HG03045 (cell line): ENCODE measurements at regions not wholly inside any gene's neighbourhood (a gene's known extent, or its start where the extent isn't known, plus 50 kb on each side); places are given as distances from the start of the nearest gene placed in this dataset.

Experiments used
- ATAC-seq: cut with Tn5 transposase; IDR thresholded peaks from one replicate; pipeline ENCODE4 v1.9.1; 2021; ENCODE audit warnings: mild to moderate bottlenecking, moderate library complexity; ENCODE audit not compliant: unreplicated experiment

DNA sequence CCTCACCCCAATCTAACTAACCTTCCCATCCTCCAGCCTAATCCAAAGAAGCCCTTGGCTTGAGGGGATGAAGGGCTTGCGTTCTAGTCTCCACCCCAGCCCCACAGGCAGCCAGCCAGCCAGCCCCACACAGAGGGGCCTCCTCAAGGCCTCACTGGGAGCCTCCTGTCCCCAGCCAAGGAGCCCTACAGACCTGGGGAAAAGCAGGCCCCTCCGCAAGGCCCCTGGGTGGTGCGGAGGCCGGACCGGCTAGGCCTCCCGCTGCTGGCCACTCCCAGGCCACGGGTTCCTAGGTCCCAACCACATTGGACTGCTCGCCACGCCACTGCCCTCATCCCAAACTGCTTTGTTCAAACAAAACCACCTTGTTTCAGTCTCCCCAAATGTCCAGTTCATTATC, 78.0 kb downstream of the ZIC5 start:
- ATAC-seq = no peak

DNA sequence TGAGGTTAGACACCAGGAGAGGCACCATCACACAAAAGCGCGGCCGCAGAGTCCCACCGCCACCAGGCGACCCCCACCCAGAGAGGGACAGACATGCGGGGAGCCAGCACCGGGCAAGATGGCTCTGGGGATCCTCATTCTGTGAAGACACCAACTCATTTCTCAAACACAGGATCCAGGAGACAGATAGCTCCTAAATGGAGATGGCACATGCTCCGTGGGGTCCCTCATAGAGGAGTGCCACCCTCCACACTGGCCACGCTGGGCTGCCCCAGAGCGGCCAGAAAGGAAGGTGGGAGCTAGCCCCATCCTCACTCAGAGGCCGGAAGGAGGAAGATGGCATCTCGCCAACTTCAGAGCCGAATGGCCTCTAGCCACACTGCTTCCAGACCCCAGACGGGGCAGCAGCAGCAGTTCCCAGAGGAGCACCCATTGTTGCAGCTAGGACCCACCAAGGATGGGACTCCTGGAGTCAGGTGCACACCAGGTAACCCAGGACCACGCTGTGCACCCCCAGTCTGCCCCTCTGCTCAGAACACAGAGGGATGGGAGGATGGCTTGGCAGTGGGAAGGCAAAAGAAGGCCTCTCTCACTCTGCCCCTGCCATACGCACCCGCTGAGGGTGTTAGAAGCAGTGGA, 78.6 kb downstream of the ZIC5 start:
- no peak for ATAC-seq

DNA sequence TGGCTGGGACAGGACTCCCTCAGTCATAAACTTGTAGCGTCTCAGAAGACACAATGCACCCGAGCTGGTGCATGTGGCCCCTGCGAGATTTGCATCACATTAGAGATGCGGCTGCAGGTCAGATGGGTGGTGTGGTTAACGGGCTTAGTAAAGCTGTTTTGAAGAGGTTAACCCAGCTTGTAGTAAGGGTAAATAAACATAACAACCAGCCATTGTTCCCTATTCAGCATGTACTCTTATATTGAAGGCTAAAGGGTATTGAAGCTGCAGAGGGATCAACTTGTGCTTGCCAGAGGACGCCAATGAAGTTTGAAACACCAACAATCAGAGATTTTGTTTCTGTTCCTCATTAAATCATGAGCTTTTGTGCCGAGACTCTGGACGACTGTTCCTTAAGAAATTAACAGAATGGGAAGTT, 79.4 kb downstream of the ZIC5 start:
- no peak for ATAC-seq

DNA sequence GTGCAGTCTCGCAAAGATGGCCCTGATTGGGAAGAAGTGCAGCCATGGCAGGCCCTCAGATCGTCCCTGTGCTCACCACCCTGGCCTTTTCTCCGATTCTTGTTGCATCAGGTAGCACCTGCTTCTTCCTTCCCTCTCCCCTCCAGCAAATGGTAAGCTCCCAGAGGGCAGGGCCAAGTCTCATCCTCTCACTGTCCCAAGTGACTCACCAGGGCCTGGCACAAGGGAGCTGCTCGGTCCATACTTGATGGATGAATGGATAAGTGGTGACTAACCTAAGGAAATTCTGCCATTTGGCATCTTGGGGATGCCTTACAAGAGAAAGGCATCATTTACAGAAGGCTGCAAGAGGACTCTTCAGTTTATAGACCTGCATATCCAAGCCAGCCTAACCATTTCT, 84.9 kb downstream of the ZIC5 start:
- no peak for ATAC-seq

DNA sequence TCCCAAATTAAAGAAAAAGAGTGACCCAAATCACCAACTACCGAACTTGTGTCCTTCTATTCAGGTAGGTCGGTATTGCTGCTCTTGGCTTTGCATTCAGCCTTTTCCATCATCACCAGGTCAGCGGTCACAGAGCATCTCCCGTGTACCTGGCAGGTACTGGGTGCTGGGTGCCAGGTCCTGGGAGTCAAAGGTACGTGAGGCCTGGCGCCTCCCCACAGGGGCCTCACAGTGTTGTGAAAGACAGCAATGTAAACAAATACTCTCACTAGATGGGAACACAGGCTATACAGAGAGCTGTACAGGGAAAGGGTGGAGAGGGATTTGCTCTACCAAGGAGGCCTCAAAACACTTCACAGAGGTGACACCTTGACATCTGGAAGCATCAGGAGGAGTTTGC, 86.7 kb downstream of the ZIC5 start:
- no peak for ATAC-seq

DNA sequence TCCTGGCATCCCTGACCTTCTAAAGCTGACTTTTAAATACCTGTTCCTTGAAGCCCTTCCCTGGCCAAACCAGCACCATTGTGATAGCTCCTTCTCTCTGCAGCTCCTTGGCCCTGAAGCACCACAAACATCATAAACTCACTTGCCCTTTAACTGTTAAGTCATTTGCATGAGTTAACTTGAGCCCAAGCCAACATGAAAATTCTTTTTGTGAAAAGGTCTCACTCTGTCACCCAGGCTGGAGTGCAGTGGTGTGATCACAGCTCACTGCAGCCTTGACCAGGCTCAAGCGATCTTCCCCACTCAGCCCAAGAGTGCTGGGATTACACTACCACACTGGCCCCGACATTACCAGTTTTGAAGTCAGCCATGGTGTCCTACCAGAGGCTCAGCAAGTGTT, 87.8 kb downstream of the ZIC5 start:
- ATAC-seq = no peak

DNA sequence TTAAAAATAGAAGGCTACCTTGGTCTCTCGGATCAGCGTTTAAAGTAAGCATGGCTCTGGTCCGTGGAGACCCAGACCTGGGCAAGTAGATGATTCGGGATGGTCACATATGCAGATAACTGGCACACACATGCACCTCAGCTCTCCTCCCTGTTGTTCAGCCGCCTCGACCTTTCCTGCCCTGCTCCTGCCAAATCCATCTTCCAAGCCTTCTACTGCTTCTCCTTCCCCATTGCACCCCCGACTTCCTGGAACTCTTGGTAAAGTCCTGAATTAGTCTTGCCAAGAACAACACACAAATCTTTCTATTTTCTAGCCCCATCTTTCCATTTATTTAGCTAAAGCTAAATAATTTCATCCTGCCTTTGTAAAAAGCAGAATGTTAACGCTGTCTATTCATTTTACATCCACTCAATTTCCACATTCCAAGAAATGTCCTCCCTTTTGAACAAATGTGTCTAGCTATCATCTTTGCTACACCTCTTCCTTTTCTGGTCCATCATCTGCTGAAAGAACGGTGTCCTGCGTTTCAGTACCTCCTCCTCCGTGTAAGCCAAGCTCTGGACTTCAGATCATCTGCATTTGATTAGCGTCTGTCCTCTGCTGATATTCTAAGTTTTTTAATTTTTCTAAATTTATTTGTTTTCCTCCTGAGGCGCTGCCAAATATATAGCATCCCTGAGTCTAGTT, 92.5 kb downstream of the ZIC5 start:
- no peak for ATAC-seq

DNA sequence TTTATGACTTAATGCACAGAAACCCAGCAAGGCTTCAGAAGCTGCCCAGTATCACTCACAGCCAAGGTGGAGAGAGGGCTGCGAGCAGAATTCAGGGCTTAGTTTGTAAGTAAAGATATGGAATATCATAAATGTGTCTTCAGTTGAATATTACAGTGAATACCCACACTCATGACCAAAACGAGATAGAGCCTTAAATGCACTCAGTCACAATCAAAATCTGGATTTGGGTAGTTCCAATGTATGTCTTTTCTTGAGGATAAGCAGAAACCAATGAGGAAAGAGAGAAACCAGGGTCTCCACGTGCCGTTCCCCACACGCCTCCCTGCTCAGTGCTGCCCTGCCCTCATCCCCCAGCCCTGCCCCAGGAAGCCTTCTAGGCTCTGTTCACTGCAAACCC, 94.9 kb downstream of the ZIC5 start:
- ATAC-seq = no peak

DNA sequence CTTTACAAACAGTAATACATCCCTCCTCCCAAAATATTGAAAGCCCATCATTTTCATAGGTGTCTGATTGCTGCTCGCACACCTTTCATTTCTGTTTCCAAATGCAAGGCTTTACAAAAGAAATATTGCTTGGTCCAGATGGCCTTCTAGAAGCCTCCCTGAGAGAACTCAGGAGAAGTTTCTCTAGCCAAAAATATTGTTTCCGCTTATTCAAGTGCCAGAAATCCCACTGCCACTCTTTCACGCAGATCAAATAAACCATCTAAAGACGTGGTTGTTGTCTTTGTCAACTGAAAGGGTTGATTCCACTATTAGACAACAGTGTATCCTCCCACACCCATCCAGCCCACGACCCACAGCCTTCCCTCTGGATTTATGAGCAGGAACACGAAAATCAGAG, 96.2 kb downstream of the ZIC5 start:
- no peak for ATAC-seq

DNA sequence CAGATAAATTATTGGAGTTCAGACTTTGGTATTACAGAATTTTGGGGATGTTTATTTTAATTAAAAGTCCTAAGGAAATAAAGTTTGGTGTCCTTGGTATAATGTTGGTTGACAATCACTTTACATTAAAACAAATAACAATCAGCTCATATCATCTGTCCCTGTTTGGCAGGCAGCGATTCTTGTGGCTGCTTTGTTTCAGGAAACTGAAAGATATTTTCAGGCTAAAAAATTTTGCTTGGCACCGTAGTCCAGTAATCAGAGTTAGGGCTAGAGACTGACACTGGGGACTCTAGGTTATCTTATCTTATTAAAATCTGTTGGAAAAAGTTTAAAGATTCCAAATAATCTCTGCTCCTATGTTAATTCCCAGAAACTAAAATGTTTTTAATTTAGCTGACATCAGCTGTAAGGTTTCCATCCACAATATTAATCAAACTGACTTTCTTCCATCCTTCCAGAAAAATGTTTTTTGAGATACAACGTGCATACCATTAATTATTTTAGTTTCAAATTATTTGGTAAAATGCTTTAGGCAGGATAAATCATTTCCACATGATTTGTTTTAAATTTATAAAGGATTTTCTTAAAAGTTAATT, 97.6 kb downstream of the ZIC5 start:
- no peak for ATAC-seq

DNA sequence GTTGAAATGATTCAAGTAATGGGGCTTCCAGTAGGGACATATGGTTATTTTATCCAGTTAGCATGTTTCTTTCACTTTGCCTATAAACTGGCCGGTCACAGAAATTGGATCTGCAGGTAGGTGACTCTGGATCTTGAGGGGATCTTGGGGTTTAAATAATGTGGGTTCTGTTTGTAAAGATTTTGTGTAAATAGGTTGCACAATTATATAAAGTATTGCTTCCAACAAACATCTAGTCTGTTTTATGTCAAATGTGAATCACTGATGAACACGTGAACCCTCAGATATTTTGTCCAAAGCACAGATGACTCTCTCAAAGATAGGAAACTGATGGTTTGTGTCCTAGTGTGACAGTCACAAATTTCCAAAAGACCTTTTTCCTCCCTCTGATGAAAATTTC, 98.4 kb downstream of the ZIC5 start:
- ATAC-seq = no peak

DNA sequence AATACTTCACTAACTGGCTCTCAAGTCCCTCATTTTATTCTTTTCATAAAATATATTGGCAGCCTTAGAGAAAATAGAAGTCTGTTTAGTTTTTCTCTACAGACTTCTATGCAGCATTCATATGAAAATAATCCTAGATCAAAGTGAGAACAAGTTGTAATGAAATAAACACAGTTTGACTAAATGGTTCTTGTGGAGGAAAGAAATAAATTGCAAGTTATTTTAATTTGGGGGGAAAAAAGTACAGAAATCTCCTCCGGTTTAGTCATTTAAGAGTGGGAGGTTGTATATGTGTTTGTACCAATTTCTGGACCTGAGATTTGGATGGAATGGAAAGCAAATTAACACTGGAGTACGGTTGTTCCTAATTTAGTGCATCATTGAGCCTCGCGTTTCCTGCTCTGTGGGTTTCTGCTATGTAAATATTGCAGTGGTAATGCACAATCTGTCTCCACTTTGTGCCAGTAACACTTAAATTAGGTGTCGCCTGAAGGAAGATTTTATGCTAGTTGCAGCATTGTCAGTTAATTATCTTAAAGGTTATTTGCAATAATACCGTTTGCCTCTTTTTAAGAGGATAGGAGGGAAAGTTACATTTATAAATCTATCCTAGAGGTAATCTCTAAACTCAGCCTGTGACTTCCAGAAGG, 100.2 kb downstream of the ZIC5 start:
- no peak for ATAC-seq

DNA sequence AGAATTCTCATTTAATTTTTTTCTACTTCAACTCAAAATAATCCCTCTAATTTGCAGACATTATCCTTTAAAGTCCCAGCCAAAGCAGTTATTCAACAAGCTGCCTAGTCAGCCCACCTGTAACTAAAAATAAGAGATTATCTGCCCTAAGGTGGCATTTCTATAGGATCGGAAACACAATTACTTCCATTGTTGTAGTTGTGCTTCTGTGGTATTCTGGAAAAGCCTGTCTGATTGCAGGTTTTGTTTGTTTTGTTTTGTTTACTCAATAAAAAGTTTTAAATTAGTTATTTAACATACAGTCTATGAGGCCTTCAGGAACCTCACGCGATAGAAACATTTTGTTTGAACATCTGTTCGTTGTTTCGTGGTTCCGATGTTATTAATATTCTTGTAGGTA, 101.0 kb downstream of the ZIC5 start:
- ATAC-seq = no peak

DNA sequence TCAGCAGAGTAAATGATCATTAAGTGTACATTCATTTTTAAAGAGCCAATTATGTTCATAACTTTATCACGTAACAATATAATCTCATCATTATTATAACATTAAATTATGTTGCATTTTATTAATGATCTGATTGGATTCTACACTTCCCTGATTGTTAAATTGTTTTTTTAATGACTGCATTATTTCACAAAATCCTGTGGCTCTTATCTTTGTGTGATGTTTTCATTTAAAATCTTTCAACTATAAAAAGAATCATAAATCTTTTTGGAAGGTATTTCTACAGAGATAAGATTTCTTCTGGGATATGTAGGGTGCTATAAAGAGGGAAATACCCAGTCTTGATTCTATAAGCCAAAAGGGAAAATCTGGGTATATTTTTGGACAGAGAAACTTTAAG, 101.7 kb downstream of the ZIC5 start:
- no peak for ATAC-seq

DNA sequence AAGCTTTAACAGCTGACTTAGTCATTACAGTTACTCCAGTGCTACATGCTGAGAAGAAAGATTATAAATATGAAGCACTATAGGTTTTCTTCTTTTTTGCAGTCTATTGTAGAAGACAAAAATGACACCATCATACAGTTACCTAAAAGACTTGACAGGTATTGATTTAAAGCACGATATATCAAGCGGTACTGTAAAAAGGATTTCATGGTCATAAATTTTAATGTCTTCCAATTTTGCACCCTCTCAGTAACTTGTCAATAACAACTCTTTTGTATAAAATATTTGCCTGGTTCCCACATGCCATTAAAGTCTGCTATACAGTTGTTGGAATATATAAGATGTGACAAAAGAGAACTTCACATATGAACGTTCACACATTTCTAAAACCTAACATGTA, 102.8 kb downstream of the ZIC5 start:
- ATAC-seq = no peak

DNA sequence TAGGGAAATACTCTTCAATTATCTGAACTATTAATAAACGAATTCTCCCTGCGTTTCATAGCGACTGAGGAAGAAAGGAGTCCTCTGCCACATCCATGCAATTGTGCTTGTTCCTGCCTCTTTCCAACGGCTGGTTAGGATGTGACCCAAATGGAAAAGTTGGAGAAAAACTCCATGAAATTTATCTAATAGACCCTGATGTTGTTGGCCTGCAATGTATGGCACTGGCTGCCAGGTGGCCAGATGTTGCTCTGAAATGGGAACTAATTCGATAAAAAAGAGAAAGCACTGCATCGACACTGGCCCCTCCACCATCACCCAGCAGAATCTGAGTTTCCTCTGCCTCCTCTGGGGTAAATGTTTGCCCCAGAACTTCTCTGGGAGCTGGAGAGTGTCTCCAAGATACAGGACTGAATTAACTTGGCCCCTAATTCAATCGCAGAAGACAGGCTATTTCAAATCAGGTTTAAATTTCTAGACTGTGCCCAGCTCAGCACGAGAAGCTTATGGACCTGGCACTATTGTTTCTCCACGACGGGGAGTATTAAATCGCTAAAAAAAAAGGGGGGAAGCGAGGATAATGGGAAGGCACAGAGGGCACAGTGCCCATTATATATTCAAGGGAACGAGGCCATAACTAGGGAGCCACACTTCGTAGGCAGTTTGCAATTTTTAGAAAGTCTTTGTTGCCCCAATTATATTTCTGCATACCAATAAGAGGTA, 103.9 kb downstream of the ZIC5 start:
- no peak for ATAC-seq

DNA sequence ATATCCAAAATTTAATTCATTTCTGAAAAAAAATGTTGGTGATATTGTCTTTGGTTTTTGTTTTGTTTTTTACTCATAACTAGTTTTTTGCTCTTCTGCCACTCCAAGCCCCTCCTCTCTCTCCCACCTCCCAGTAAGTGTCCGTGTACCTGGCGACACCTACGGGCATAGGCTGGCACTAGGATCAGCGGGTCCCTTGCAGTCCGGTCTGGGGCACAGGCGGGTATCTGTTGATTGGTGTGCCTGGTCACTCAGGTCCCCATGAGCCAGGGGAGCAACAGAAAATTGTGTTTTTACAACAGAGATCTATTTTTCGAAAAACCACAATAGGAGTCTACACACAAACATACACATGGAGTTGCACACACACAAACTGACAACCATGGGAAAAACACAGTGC, 104.8 kb downstream of the ZIC5 start:
- no peak for ATAC-seq

DNA sequence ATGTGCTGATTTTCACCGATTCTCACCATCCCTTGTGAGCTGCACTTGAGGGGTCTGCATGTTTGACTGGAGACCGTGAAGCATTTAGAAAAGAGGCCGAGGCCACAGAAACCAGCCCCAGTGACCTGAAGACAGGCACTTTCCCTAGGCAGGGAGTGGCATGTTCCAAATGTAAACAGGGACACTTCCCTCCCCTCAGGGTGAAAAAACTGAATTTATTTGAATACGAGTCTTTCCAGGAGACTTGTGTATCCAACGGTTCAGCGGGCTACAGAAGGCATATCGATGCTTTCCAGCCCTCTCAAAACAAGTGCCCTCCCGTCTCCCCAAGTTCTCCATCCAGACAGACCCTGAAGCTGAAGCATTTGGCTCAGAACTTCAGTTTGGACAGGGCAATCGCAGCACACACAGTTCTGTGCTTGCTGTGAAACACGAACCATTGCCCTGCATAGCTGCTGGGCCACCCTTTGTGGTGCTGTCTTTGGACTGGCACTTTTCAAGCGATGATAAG, 106.1 kb downstream of the ZIC5 start:
- ATAC-seq = no peak

DNA sequence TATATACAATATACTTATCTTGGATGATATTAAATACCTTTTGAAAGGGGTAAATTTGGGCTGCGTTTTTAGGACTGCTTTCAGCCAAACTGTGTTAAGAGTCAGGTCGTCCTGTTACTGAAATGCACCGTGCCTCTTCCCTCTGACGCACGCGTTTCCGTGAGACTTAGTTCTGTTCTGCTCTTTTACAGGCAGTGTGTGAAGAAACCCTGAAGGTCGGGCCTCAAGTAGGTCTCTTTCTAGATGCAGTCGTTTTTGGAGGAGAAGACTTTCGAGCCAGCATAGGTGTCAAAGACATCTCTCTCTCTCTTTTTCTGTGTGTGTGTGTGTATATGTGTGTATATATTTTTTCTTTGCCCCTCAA, 107.0 kb downstream of the ZIC5 start:
- no peak for ATAC-seq

DNA sequence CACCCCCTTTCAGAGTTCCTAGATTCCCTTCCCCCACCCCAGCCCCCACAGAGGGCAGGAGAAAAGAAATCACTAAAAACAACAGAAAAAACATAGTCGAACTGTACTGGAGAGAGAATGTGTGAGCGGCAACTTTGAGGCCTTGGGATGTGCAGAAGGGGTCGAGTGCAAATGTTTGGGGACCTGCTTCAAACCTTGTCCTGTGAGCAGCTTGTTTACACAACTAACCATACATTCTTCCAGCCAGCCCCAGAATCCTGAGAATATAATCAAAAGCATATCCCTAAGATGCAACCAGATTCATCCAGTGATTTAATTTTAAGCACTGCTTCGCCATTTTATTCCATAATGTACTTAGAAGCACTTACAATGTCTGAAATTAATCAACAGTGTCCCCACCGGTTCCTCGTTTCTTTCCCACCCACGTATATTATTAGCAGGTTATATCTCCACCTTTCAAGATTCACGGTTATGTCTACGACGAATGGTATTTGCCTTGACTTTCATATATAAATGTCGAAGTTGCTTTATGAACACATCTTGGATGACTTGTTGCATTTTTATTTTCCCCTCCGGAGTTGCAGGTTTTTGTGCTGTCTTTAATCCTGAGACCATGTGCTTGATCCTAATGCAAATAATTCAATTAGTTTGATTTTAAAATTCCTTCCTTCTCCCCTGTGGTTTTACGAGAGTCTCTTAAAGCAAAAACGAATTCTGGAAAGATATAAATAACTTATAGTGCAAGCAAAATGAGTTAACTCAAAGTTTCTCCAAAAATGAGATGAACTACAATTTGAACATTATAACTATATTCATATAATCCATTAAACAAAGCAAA, 107.6 kb downstream of the ZIC5 start:
- no peak for ATAC-seq
